A549 (cell line): ENCODE measurements at regions not wholly inside any gene's neighbourhood (a gene's known extent, or its start where the extent isn't known, plus 50 kb on each side); places are given as distances from the start of the nearest gene placed in this dataset.

Source experiments
- POLR2A ChIP-seq: IDR thresholded peaks from 2 replicates; pipeline ENCODE4 v1.6.1; 2012; ENCODE audit warnings: mild to moderate bottlenecking, low read length
- SMC3 ChIP-seq: fragments of >200 bp; sonication (Bioruptor Twin); formaldehyde crosslinking; IDR thresholded peaks from 3 replicates; pipeline ENCODE4 v1.6.1; 2018; ENCODE audit warnings: inconsistent platforms
- TF ChIP-seq, protein P1 (sequence below): fragments of >200 bp; sonication (Bioruptor Twin); formaldehyde crosslinking; IDR thresholded peaks from 3 replicates; pipeline ENCODE4 v1.5.1; 2016
- TF ChIP-seq, protein P2 (sequence below): IDR thresholded peaks from 2 replicates; pipeline ENCODE4 v1.6.1; 2012

DNA sequence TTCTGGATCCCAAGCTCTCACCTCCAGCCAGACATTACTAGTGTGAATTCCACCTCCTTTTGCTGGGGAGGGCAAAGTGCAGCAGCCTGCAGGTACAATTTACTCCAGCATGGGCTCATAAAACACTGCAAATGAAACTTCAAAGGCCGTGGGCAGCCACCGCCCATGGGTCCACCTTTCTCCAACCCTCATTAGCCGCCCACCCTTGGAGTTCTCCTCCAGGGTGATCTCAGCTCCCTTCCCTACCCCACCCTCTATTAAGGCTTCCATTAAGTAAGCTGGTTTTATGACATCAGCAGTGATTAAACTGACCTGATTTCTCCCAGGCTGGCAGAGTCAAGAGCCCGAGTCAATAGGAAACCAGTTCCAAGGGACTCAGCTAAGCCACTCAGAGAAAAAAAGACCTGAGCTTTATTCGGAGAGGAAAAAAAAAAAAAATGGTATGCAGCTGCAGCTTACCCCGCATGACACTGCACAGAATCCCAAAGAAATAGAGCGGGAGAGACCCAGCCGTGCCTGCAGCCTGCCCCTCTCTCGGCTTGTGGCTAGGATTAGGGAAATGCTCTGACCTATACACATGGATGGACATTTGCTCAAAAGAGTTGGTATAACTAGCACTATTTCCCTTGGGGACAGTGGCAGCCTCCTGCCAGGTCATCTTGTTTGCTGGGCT is 319.6 kb downstream of the PTTG2 start:
- TF ChIP-seq, protein P1, sequence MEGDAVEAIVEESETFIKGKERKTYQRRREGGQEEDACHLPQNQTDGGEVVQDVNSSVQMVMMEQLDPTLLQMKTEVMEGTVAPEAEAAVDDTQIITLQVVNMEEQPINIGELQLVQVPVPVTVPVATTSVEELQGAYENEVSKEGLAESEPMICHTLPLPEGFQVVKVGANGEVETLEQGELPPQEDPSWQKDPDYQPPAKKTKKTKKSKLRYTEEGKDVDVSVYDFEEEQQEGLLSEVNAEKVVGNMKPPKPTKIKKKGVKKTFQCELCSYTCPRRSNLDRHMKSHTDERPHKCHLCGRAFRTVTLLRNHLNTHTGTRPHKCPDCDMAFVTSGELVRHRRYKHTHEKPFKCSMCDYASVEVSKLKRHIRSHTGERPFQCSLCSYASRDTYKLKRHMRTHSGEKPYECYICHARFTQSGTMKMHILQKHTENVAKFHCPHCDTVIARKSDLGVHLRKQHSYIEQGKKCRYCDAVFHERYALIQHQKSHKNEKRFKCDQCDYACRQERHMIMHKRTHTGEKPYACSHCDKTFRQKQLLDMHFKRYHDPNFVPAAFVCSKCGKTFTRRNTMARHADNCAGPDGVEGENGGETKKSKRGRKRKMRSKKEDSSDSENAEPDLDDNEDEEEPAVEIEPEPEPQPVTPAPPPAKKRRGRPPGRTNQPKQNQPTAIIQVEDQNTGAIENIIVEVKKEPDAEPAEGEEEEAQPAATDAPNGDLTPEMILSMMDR = no peak
- TF ChIP-seq POLR2A (no peak), SMC3 (no peak)
- TF ChIP-seq, protein P2, sequence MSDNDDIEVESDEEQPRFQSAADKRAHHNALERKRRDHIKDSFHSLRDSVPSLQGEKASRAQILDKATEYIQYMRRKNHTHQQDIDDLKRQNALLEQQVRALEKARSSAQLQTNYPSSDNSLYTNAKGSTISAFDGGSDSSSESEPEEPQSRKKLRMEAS = no peak
